ENCODE measurements at regions not wholly inside any gene's neighbourhood (a gene's known extent, or its start where the extent isn't known, plus 50 kb on each side); places are given as distances from the start of the nearest gene placed in this dataset.

DNA sequence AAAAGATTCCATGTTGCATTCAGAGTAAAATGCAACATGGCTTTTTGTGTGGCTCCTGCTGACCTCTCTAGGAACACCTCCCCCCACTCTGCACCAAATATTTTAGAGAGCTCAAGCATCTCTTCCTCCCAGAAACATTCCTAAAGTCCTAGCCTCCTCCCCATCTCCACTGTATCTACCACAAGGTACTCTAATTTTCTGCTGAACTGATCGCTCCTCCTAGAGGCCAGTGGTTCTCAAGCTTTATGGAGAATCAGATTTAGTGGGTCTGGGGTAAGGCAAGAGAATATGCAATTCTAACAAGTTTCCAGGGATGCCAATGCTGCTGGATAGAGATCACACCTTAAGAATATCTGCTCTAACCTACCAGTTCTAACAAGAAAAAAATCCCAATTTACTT lies 89.5 kb upstream of the HNRNPA3 start:
- no peak for TF ChIP-seq FOXM1 (IDR thresholded peaks at IDR 0.05; ENCODE audit: borderline replicate concordance)
- TF ChIP-seq SUZ12 (IDR thresholded peaks at IDR 0.05), result no peak
- no peak for TF ChIP-seq CTBP1 (IDR thresholded peaks at IDR 0.05; ENCODE audit: borderline replicate concordance)
- TF ChIP-seq FOXK2 (IDR thresholded peaks at IDR 0.05), result no peak
- no peak for TF ChIP-seq HDGF (IDR thresholded peaks at IDR 0.05; ENCODE audit: borderline replicate concordance)
- TF ChIP-seq TARDBP (IDR thresholded peaks at IDR 0.05), result no peak
- TF ChIP-seq SP1 (IDR thresholded peaks at IDR 0.05), result no peak
- TF ChIP-seq, protein P1, sequence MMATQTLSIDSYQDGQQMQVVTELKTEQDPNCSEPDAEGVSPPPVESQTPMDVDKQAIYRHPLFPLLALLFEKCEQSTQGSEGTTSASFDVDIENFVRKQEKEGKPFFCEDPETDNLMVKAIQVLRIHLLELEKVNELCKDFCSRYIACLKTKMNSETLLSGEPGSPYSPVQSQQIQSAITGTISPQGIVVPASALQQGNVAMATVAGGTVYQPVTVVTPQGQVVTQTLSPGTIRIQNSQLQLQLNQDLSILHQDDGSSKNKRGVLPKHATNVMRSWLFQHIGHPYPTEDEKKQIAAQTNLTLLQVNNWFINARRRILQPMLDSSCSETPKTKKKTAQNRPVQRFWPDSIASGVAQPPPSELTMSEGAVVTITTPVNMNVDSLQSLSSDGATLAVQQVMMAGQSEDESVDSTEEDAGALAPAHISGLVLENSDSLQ (IDR thresholded peaks at IDR 0.05), result no peak
- TF ChIP-seq FOXA1 (IDR thresholded peaks at IDR 0.05), result no peak
- TF ChIP-seq BHLHE40 (IDR thresholded peaks at IDR 0.05; ENCODE audit: borderline replicate concordance), result no peak
- TF ChIP-seq ELF4 (IDR thresholded peaks at IDR 0.05), result no peak
- TF ChIP-seq ZNF384 (IDR thresholded peaks at IDR 0.05), result no peak
- no peak for TF ChIP-seq L3MBTL2 (conservative IDR thresholded peaks at IDR 0.05)
- no peak for TF ChIP-seq ARNT (IDR thresholded peaks at IDR 0.05)
- TF ChIP-seq LEF1 (IDR thresholded peaks at IDR 0.05; ENCODE audit: borderline replicate concordance), result no peak
- ChIA-PET CTCF (no interaction called here), POLR2A (no interaction called here)
- no peak for DNase-seq (ENCODE audit: extremely low spot score)

- TF ChIP-seq NFRKB (IDR thresholded peaks at IDR 0.05) (no peak), LEF1 (IDR thresholded peaks at IDR 0.05; ENCODE audit: borderline replicate concordance) (no peak), ARNT (IDR thresholded peaks at IDR 0.05) (no peak), BHLHE40 (IDR thresholded peaks at IDR 0.05; ENCODE audit: borderline replicate concordance) (no peak)
- ChIA-PET POLR2A (no interaction called here), CTCF (no interaction called here)
- DNase-seq (ENCODE audit: extremely low spot score), result no peak
These were observed 88.2 kb upstream of the HNRNPA3 start for GRCh38 chr2:177124371-177124770.

- ChIA-PET CTCF (interaction anchor here (0.7 kb wide), 1 partner anchor 357 kb away, joined by 3 read pairs; no protein-coding TSS in a partner anchor), POLR2A (no interaction called here)
- no peak for DNase-seq (ENCODE audit: extremely low spot score)
- TF ChIP-seq BHLHE40 (IDR thresholded peaks at IDR 0.05; ENCODE audit: borderline replicate concordance) (no peak), L3MBTL2 (conservative IDR thresholded peaks at IDR 0.05) (no peak), FOXK2 (IDR thresholded peaks at IDR 0.05) (no peak), ARNT (IDR thresholded peaks at IDR 0.05) (no peak), SUZ12 (IDR thresholded peaks at IDR 0.05) (no peak), TARDBP (IDR thresholded peaks at IDR 0.05) (no peak), SP1 (IDR thresholded peaks at IDR 0.05) (no peak), ZNF384 (IDR thresholded peaks at IDR 0.05) (no peak), ELF4 (IDR thresholded peaks at IDR 0.05) (no peak), FOXA1 (IDR thresholded peaks at IDR 0.05) (no peak), HDGF (IDR thresholded peaks at IDR 0.05; ENCODE audit: borderline replicate concordance) (no peak), LEF1 (IDR thresholded peaks at IDR 0.05; ENCODE audit: borderline replicate concordance) (no peak), FOXM1 (IDR thresholded peaks at IDR 0.05; ENCODE audit: borderline replicate concordance) (no peak), NFRKB (IDR thresholded peaks at IDR 0.05) (no peak), CTBP1 (IDR thresholded peaks at IDR 0.05; ENCODE audit: borderline replicate concordance) (no peak)
- TF ChIP-seq, protein P1 (IDR thresholded peaks at IDR 0.05), result no peak
These were observed 84.8 kb upstream of the HNRNPA3 start for GRCh38 chr2:177127821-177128220.

DNA sequence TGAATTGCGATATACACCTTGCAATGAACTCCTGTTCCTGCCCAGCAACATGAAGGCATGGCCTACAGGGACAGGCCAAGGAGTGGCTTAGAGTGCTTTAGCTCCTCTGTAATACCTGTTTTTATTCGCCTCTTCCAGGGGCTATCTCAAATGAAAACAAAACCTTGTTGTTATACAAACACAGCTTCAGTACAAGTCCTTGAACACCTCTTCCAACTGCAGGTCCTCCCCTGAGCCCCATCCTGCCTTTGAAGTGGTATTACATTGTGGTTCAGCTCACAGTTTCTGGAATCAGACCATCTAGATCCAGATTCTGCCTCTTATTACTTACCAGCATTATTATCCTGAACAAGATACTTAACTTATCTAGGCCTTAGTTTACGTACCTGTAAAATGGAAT lies 83.0 kb upstream of the HNRNPA3 start:
- ChIA-PET POLR2A (no interaction called here), CTCF (no interaction called here)
- no peak for DNase-seq (ENCODE audit: extremely low spot score)
- TF ChIP-seq LEF1 (IDR thresholded peaks at IDR 0.05; ENCODE audit: borderline replicate concordance) (no peak), ZNF384 (IDR thresholded peaks at IDR 0.05) (no peak), TARDBP (IDR thresholded peaks at IDR 0.05) (no peak), FOXM1 (IDR thresholded peaks at IDR 0.05; ENCODE audit: borderline replicate concordance) (no peak), NFRKB (IDR thresholded peaks at IDR 0.05) (no peak), SUZ12 (IDR thresholded peaks at IDR 0.05) (no peak), HDGF (IDR thresholded peaks at IDR 0.05; ENCODE audit: borderline replicate concordance) (no peak), ELF4 (IDR thresholded peaks at IDR 0.05) (no peak), L3MBTL2 (conservative IDR thresholded peaks at IDR 0.05) (no peak), CTBP1 (IDR thresholded peaks at IDR 0.05; ENCODE audit: borderline replicate concordance) (no peak)
- TF ChIP-seq, protein P1 (IDR thresholded peaks at IDR 0.05), result no peak

GRCh38 chr2:177131858-177132257 lies 80.7 kb upstream of the HNRNPA3 start:
- TF ChIP-seq FOXK2 (IDR thresholded peaks at IDR 0.05) (no peak), L3MBTL2 (conservative IDR thresholded peaks at IDR 0.05) (no peak)
- ChIA-PET CTCF (no interaction called here), POLR2A (interaction anchor here (0.5 kb wide), 1 partner anchor 1001 kb away, joined by 4 read pairs; no protein-coding TSS in a partner anchor)
- DNase-seq (ENCODE audit: extremely low spot score), result no peak

DNA sequence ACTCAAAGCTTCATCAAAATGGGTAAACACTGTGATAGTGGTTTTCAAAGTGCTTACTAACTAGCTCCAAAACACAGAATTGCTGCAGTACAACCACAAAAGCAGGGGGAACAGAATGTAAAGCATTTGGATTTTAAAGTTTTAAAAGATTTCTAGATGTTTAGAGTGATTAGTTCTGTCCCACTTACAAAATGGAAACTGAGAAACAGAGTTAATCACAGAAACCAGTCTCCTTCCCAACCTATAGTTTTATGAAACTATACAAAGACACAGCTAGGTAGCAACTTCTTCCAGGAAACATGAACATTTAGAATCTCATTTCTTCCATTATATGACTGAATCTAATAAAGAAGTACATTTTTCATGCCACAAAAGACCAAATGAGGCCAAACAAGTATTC lies 73.8 kb upstream of the HNRNPA3 start:
- DNase-seq (ENCODE audit: extremely low spot score), result no peak
- CTCF ChIA-PET, result interaction anchor here (2.2 kb wide), 1 partner anchor 10 kb away, joined by 10 read pairs; no protein-coding TSS in a partner anchor
- no peak for TF ChIP-seq TARDBP (IDR thresholded peaks at IDR 0.05)
- no peak for TF ChIP-seq ELF4 (IDR thresholded peaks at IDR 0.05)
- no peak for TF ChIP-seq CTBP1 (IDR thresholded peaks at IDR 0.05; ENCODE audit: borderline replicate concordance)
- TF ChIP-seq, protein P1 (IDR thresholded peaks at IDR 0.05), result no peak
- no peak for TF ChIP-seq HDGF (IDR thresholded peaks at IDR 0.05; ENCODE audit: borderline replicate concordance)
- TF ChIP-seq FOXA1 (IDR thresholded peaks at IDR 0.05), result no peak
- POLR2A ChIA-PET, result no interaction called here

All from HEK293T (cell line).